DND-41 (cell line): ENCODE measurements at regions not wholly inside any gene's neighbourhood (a gene's known extent, or its start where the extent isn't known, plus 50 kb on each side); places are given as distances from the start of the nearest gene placed in this dataset.

Source experiments
- CTCF ChIP-seq: IDR thresholded peaks from 2 replicates; pipeline ENCODE4 v1.5.1; 2012; ENCODE audit warnings: borderline replicate concordance, low read length, moderate library complexity, mild to moderate bottlenecking; ENCODE audit not compliant: poor library complexity, severe bottlenecking; ENCODE audit errors: extremely low read depth
- EZH2 ChIP-seq: IDR thresholded peaks from 3 replicates; pipeline ENCODE4 v1.6.1; 2012; ENCODE audit warnings: borderline replicate concordance, low read depth, mild to moderate bottlenecking, moderate library complexity, low read length, inconsistent platforms; ENCODE audit not compliant: severe bottlenecking

- TF ChIP-seq CTCF (no peak), EZH2 (no peak)
Observed at GRCh38 chr7:83819911-83820310, 171.0 kb upstream of the SEMA3E start.
